ENCODE measurements at regions not wholly inside any gene's neighbourhood (a gene's known extent, or its start where the extent isn't known, plus 50 kb on each side); places are given as distances from the start of the nearest gene placed in this dataset.

DNA sequence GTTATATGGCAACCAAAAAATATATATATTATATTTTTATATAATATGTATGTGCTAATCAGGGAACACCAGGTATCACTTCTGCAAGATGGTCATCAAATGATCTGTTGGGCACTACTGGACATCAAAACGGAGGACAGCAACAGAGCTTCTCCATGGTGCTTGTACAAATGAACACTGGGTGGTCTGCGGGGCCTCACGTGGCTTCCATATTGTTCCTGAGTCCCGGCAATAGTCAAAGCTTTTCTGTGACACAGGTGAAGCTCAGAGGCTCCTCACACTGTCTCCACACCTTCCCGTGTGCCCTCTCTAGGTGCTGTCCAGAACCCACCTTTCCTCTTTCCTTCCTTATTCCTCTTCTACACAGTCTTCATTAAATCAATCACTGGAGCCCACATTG lies 149.9 kb upstream of the PIRT start:
- TF ChIP-seq CEBPB (IDR thresholded peaks at IDR 0.05) = no peak
- no peak for TF ChIP-seq ZBTB7A (IDR thresholded peaks at IDR 0.05; ENCODE audit: low read depth)
- no peak for TF ChIP-seq TEAD4 (IDR thresholded peaks at IDR 0.05)
- TF ChIP-seq FOXM1 (IDR thresholded peaks at IDR 0.05; ENCODE audit: borderline replicate concordance, low read depth) = no peak

DNA sequence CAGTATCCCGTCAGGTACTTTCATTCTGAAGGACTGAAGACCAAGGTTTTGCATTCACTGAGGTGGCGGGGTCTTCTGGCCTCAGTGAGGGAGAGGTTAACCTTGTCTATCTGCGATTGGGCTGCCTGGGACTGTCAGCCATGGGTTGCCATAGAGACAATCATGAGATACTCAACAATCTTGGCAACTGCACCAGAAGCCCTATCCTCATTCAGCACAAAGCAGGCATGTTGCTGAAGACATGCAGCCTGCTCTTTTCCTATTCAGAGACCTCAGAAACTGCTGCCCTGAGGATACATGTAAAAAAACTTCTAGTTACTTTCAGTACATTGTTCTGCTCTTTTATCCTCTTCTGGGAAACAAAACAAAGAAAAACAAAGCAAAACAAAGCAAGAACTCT lies 146.3 kb upstream of the PIRT start:
- no peak for TF ChIP-seq CEBPB (IDR thresholded peaks at IDR 0.05)
- TF ChIP-seq TAF1 (IDR thresholded peaks at IDR 0.05; ENCODE audit: low read depth) = no peak
- no peak for TF ChIP-seq CREB1 (IDR thresholded peaks at IDR 0.05; ENCODE audit: low read depth)
- TF ChIP-seq RAD21 (IDR thresholded peaks at IDR 0.05; ENCODE audit: low read depth) = no peak
- TF ChIP-seq, protein P1, sequence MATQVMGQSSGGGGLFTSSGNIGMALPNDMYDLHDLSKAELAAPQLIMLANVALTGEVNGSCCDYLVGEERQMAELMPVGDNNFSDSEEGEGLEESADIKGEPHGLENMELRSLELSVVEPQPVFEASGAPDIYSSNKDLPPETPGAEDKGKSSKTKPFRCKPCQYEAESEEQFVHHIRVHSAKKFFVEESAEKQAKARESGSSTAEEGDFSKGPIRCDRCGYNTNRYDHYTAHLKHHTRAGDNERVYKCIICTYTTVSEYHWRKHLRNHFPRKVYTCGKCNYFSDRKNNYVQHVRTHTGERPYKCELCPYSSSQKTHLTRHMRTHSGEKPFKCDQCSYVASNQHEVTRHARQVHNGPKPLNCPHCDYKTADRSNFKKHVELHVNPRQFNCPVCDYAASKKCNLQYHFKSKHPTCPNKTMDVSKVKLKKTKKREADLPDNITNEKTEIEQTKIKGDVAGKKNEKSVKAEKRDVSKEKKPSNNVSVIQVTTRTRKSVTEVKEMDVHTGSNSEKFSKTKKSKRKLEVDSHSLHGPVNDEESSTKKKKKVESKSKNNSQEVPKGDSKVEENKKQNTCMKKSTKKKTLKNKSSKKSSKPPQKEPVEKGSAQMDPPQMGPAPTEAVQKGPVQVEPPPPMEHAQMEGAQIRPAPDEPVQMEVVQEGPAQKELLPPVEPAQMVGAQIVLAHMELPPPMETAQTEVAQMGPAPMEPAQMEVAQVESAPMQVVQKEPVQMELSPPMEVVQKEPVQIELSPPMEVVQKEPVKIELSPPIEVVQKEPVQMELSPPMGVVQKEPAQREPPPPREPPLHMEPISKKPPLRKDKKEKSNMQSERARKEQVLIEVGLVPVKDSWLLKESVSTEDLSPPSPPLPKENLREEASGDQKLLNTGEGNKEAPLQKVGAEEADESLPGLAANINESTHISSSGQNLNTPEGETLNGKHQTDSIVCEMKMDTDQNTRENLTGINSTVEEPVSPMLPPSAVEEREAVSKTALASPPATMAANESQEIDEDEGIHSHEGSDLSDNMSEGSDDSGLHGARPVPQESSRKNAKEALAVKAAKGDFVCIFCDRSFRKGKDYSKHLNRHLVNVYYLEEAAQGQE (IDR thresholded peaks at IDR 0.05; ENCODE audit: low read depth) = no peak
- no peak for TF ChIP-seq FOXM1 (IDR thresholded peaks at IDR 0.05; ENCODE audit: borderline replicate concordance, low read depth)
- TF ChIP-seq TEAD4 (IDR thresholded peaks at IDR 0.05) = no peak
- no peak for TF ChIP-seq ZBTB7A (IDR thresholded peaks at IDR 0.05; ENCODE audit: low read depth)
- no peak for TF ChIP-seq EGR1 (IDR thresholded peaks at IDR 0.05)
- no peak for TF ChIP-seq TCF12 (IDR thresholded peaks at IDR 0.05; ENCODE audit: low read depth)
- TF ChIP-seq, protein P2, sequence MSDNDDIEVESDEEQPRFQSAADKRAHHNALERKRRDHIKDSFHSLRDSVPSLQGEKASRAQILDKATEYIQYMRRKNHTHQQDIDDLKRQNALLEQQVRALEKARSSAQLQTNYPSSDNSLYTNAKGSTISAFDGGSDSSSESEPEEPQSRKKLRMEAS (IDR thresholded peaks at IDR 0.05) = no peak
- TF ChIP-seq NFIC (IDR thresholded peaks at IDR 0.05) = no peak
- no peak for TF ChIP-seq EP300 (IDR thresholded peaks at IDR 0.05; ENCODE audit: borderline replicate concordance)
- TF ChIP-seq, protein P3, sequence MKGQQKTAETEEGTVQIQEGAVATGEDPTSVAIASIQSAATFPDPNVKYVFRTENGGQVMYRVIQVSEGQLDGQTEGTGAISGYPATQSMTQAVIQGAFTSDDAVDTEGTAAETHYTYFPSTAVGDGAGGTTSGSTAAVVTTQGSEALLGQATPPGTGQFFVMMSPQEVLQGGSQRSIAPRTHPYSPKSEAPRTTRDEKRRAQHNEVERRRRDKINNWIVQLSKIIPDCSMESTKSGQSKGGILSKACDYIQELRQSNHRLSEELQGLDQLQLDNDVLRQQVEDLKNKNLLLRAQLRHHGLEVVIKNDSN (IDR thresholded peaks at IDR 0.05) = no peak
- no peak for TF ChIP-seq YY1 (IDR thresholded peaks at IDR 0.05; ENCODE audit: low read depth)

DNA sequence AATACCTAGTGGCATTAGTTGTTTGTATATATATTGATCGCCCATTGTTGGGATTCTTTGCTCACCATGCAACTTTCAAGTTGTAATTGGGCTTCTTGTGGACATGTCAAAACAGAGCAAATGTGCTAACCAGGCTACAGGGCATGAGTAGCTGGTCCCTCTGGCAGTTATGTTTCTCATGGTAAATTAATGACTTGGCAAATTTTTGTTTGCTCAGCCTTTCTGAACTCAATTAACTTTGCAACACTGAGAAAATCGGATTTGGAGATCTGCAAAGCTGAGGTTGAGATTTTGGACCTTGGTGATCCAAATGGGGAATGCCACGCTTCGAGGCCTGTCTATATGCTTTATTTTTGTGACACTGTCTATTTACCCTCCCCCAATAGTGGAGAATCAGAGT lies 138.5 kb upstream of the PIRT start:
- TF ChIP-seq, protein P2 (IDR thresholded peaks at IDR 0.05) = no peak

DNA sequence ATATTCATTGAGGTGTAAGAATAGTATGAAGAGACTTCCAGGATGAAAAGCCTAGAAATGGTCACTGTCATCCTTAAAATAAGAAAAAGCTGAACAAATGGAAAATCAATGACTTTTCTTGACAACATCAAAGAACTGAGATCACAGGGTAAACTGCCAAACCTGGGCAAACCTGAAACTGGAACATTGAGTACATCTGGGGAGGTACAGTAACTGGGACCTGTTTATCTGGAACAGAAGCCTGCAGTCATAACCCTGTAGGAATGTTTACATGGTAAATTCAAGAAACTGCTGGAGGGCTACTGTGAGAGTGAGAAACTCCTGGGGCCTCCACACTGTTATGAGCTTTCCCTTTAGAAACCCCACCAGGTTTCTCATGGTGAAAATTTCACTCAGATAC lies 130.1 kb upstream of the PIRT start:
- TF ChIP-seq TCF12 (IDR thresholded peaks at IDR 0.05; ENCODE audit: low read depth) (no peak), TAF1 (IDR thresholded peaks at IDR 0.05; ENCODE audit: low read depth) (no peak)

DNA sequence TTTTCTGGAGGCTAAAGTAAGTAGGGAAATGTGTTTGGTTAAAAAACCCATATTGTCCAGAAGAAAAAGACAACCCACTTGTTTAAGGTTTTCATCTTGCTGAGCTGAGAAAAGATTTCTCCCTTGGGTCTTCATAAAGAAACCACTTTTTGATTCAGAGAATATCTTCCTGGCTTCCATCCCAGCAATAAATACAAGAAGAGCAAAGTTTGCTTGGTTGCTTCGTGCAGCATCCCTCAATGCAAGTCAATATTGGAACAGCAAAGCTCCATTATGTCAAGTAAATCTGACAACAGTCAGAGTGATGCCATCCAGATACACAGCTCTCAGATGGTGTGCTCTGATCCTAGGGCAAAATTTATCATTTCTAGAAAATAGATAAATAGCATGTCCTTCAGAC lies 118.9 kb upstream of the PIRT start:
- TF ChIP-seq CREB1 (IDR thresholded peaks at IDR 0.05; ENCODE audit: low read depth) (no peak), CEBPB (IDR thresholded peaks at IDR 0.05) (no peak), NFIC (IDR thresholded peaks at IDR 0.05) (no peak), YY1 (IDR thresholded peaks at IDR 0.05; ENCODE audit: low read depth) (no peak), EP300 (IDR thresholded peaks at IDR 0.05; ENCODE audit: borderline replicate concordance) (no peak), TAF1 (IDR thresholded peaks at IDR 0.05; ENCODE audit: low read depth) (no peak), RAD21 (IDR thresholded peaks at IDR 0.05; ENCODE audit: low read depth) (no peak), FOXM1 (IDR thresholded peaks at IDR 0.05; ENCODE audit: borderline replicate concordance, low read depth) (no peak)
- TF ChIP-seq, protein P2 (IDR thresholded peaks at IDR 0.05) = no peak
- TF ChIP-seq, protein P1 (IDR thresholded peaks at IDR 0.05; ENCODE audit: low read depth) = no peak

DNA sequence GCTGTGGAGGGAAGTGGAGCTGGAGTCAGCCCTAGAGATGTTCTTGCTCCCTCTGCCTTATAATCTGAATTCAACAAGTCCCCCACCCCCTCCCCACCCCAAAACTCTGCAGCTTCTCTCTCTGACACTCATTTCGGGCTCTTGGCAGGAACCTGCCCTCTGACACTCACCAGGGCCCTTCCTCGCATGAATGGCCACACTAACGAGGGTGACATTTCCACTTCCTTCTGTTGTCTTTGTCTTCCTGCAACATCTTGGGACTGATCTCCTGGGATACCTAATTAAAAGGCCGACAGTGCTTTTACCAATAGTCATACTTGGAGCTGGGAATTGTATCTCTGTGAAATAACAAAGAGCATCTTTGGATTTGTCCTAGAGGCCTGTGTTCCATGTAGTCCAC lies 106.9 kb upstream of the PIRT start:
- TF ChIP-seq TCF12 (IDR thresholded peaks at IDR 0.05; ENCODE audit: low read depth) (no peak), CREB1 (IDR thresholded peaks at IDR 0.05; ENCODE audit: low read depth) (no peak), YY1 (IDR thresholded peaks at IDR 0.05; ENCODE audit: low read depth) (no peak), FOXM1 (IDR thresholded peaks at IDR 0.05; ENCODE audit: borderline replicate concordance, low read depth) (no peak), EP300 (IDR thresholded peaks at IDR 0.05; ENCODE audit: borderline replicate concordance) (no peak), CEBPB (IDR thresholded peaks at IDR 0.05) (no peak), NFIC (IDR thresholded peaks at IDR 0.05) (no peak), ZBTB7A (IDR thresholded peaks at IDR 0.05; ENCODE audit: low read depth) (no peak), EGR1 (IDR thresholded peaks at IDR 0.05) (no peak), RAD21 (IDR thresholded peaks at IDR 0.05; ENCODE audit: low read depth) (no peak), TAF1 (IDR thresholded peaks at IDR 0.05; ENCODE audit: low read depth) (no peak), TEAD4 (IDR thresholded peaks at IDR 0.05) (no peak)
- TF ChIP-seq, protein P1 (IDR thresholded peaks at IDR 0.05; ENCODE audit: low read depth) = no peak
- TF ChIP-seq, protein P2 (IDR thresholded peaks at IDR 0.05) = no peak
- TF ChIP-seq, protein P3 (IDR thresholded peaks at IDR 0.05) = no peak
